Epithelial cell of esophagus (primary cell): ENCODE measurements at regions not wholly inside any gene's neighbourhood (a gene's known extent, or its start where the extent isn't known, plus 50 kb on each side); places are given as distances from the start of the nearest gene placed in this dataset.

Experiments
- DNase-seq: peaks from one replicate; pipeline ENCODE4 v3.0.0; 2010; ENCODE audit warnings: low read depth
- H3K4me3 ChIP-seq: 2 replicates; pipeline ENCODE4 v1.5.1; 2011; ENCODE audit warnings: mild to moderate bottlenecking, low read length, control low read depth
- CTCF ChIP-seq: IDR thresholded peaks from 2 replicates; pipeline ENCODE4 v1.5.1; 2011; ENCODE audit warnings: low read depth, mild to moderate bottlenecking, low read length, control low read depth, inconsistent platforms; ENCODE audit not compliant: insufficient read depth; ENCODE audit errors: missing control alignments

- no peak for DNase-seq
- no peak overlapping the region for H3K4me3 ChIP-seq
- TF ChIP-seq CTCF, result no peak
These were observed 95.4 kb upstream of the ANO4 start for GRCh38 chr12:100699209-100699608.

- no peak overlapping the region for H3K4me3 ChIP-seq
- no peak for DNase-seq
- TF ChIP-seq CTCF, result no peak
These were observed 91.2 kb upstream of the ANO4 start for GRCh38 chr12:100703337-100703736.

- TF ChIP-seq CTCF, result no peak
- DNase-seq, result no peak
- H3K4me3 ChIP-seq, result no peak overlapping the region
These were observed 90.7 kb upstream of the ANO4 start for GRCh38 chr12:100703868-100704267.

- TF ChIP-seq CTCF, result no peak
- no peak overlapping the region for H3K4me3 ChIP-seq
- DNase-seq, result peak; percentile 97
These were observed 88.5 kb upstream of the ANO4 start for GRCh38 chr12:100706033-100706432.

- H3K4me3 ChIP-seq, result no peak overlapping the region
- no peak for DNase-seq
- no peak for TF ChIP-seq CTCF
These were observed 86.0 kb upstream of the ANO4 start for GRCh38 chr12:100708591-100708990.

GRCh38 chr12:100715976-100716944 lies 78.3 kb upstream of the ANO4 start:
- TF ChIP-seq CTCF, result no peak
- peak overlapping the region; percentile 45 for H3K4me3 ChIP-seq
- DNase-seq, result peak; percentile 13
